ENCODE measurements at regions not wholly inside any gene's neighbourhood (a gene's known extent, or its start where the extent isn't known, plus 50 kb on each side); places are given as distances from the start of the nearest gene placed in this dataset.
"Not testable (repeated sequence)": the region's sequence is repeated elsewhere in the genome, so short reads cannot be mapped to it uniquely, and the experiment has no call there.

DNA sequence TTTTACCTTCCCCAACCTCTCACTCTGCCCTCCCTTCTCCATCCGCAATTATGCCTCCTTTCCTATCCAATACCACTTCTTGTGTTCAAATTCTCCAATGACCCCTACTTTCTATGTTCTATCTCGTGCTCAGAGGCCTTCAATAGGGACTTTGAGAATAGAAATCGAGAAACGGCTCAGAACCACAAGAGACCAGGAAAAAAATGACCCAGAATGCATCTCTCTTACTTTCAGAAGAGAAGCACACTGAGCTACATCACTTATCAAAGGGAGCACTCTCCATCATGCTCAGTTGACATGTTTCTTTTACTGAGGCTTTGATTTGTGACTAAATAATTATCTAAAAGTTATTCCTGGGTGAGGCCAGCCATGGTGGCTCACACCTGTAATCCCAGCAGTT, 162.4 kb upstream of the PRICKLE2 start:
- no peak for DNase-seq

GRCh38 chr3:64385277-64385676, 160.0 kb upstream of the PRICKLE2 start:
- DNase-seq, result no peak

DNA sequence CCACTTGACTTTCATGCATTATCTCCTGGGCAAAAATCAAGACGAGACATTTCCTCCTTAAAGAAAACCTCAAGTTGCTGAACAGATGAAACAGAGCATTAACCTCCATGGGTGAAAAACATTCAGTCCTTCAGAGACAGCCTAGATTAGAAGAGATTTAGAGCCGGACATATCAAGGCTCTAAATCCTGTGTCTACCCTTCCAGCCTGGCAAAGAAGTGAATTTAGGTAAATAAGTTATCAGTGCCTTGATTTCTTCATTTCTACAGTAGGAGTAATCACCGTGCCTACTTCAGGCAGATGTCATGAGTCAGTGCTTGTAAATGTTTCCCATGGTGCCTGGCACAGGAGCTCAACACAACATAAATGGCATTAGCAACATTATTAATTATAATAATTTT, 159.3 kb upstream of the PRICKLE2 start:
- DNase-seq, result no peak

- DNase-seq, result no peak
Observed at GRCh38 chr3:64382153-64382552, 156.9 kb upstream of the PRICKLE2 start.

- no peak for DNase-seq
Observed at GRCh38 chr3:64381367-64381766, 156.1 kb upstream of the PRICKLE2 start.

GRCh38 chr3:64380546-64380945, 155.3 kb upstream of the PRICKLE2 start:
- DNase-seq, result no peak

GRCh38 chr3:64379221-64379620, 154.0 kb upstream of the PRICKLE2 start:
- no peak for DNase-seq

DNA sequence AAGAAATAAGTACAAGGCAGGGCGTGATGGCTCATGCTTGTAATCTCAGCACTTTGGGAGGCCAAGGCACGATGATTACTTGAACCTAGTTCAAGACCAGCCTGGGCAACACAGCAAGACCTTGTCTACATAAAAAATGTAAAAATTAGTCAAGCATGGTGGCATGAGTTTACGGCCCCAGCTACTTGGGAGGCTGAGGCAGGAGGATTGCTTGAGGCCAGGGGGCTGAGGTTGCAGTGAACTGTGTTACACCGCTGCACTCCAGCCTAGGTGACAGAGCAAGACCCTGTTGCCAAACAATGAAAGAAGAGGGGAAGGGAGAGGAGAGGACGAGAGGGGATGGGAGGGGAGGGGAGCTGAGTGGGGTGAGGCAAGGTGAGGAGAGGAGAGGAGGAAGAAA, 152.7 kb upstream of the PRICKLE2 start:
- DNase-seq, result no peak

- DNase-seq, result no peak
Observed at GRCh38 chr3:64375737-64376136, 150.5 kb upstream of the PRICKLE2 start.

- no peak for DNase-seq
Observed at GRCh38 chr3:64369390-64369789, 144.1 kb upstream of the PRICKLE2 start.

GRCh38 chr3:64368257-64369020, 143.2 kb upstream of the PRICKLE2 start:
- no peak for DNase-seq

- no peak for DNase-seq
Observed at GRCh38 chr3:64365877-64366276, 140.6 kb upstream of the PRICKLE2 start.

- DNase-seq, result no peak
Observed at GRCh38 chr3:64363842-64364241, 138.6 kb upstream of the PRICKLE2 start.

- no peak for DNase-seq
Observed at GRCh38 chr3:64361962-64362735, 136.9 kb upstream of the PRICKLE2 start.

GRCh38 chr3:64361036-64361435, 135.8 kb upstream of the PRICKLE2 start:
- DNase-seq, result not testable (repeated sequence)

- DNase-seq, result no peak
Observed at GRCh38 chr3:64360280-64360679, 135.0 kb upstream of the PRICKLE2 start.

- DNase-seq, result no peak
Observed at GRCh38 chr3:64359735-64360134, 134.5 kb upstream of the PRICKLE2 start.

GRCh38 chr3:64358853-64359252, 133.6 kb upstream of the PRICKLE2 start:
- no peak for DNase-seq

GRCh38 chr3:64358176-64358575, 132.9 kb upstream of the PRICKLE2 start:
- no peak for DNase-seq

DNA sequence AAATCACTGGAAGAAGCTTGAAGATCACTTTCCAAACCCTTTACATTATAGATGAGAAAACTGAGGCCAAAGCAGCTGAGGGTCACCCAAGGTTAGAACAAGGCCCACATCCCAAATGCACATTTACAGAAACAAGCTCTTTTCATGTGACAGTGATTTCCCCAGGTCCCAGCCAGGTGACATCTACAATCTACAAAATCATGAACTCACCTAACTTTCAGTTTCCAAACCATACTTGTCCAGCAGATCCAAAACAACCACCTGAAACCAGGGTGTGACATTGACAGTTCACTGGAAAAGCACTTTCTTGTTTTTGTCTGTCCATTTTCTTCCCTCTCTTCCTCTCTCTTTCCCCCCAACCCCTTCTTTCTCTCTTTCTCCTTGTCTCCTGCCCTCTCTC, 132.2 kb upstream of the PRICKLE2 start:
- DNase-seq, result no peak

DNA sequence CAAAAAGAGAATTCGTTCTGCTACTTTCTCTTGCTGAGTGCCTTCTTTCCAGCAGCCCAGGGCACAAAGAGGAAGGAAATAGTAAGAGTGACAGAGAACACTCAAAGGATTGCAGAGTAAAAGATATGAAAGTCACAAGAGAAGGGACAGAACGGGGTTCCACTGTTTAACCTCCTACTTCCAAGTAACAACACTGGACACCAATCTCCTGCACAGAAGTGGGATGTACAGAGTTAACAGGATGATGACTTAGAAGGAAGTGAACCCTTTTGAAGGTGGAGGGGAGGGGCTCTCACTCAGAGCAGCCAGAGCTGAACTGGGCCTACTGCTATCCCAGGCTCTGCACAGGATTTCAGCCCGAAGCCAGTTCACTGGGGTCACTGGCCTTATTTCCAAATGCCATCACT, 130.1 kb upstream of the PRICKLE2 start:
- DNase-seq, result no peak

- DNase-seq, result no peak
Observed at GRCh38 chr3:64354956-64355355, 129.7 kb upstream of the PRICKLE2 start.

GRCh38 chr3:64354221-64354620, 129.0 kb upstream of the PRICKLE2 start:
- DNase-seq, result no peak

- no peak for DNase-seq
Observed at GRCh38 chr3:64353226-64353625, 128.0 kb upstream of the PRICKLE2 start.

DNA sequence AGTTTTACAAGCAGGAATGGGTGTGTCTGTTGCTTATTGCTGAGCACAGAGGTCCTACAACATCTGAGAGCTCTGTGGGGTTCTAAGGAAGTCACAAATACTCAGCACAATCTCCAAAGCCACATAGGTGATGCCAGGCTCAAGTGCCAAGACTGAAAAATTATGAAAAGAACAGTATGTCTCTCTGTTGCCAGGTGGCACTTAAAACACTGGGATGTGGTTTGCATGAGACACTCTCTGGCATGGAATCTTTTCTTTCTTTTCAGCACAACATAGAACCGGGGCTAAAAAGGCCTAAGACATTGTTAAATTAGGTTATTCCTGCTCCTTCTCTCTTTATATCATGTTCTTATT, 127.3 kb upstream of the PRICKLE2 start:
- no peak for DNase-seq
